GM10248 (cell line): ENCODE measurements at regions not wholly inside any gene's neighbourhood (a gene's known extent, or its start where the extent isn't known, plus 50 kb on each side); places are given as distances from the start of the nearest gene placed in this dataset.

Source experiments
- CTCF ChIA-PET: fragments of 300-600 bp; sonication (Branson Sonifier 250); formaldehyde crosslinking; extraction: SDS; loops from one replicate; lab custom pipeline; 2021; ENCODE audit warnings: antibody characterized with exemption; lab: Yijun Ruan, JAX
- POLR2A ChIA-PET: fragments of 350-650 bp; sonication (Branson Sonifier 250); formaldehyde crosslinking; extraction: SDS; loops from one replicate; lab custom pipeline; 2020; ENCODE audit warnings: antibody characterized with exemption; lab: Yijun Ruan, JAX
- DNase-seq: peaks from one replicate; pipeline ENCODE4 v3.0.0; 2012; ENCODE audit errors: extremely low spot score
- CTCF ChIP-seq: IDR thresholded peaks from 2 replicates; pipeline ENCODE4 v1.5.1; 2012; ENCODE audit warnings: mild to moderate bottlenecking, low read depth; ENCODE audit errors: extremely low read depth, missing control alignments, control extremely low read depth

GRCh38 chr15:45970542-45970941 is 335.7 kb downstream of the SQOR start:
- ChIA-PET POLR2A (no interaction called here), CTCF (no interaction called here)
- TF ChIP-seq CTCF = no peak
- DNase-seq = no peak

DNA sequence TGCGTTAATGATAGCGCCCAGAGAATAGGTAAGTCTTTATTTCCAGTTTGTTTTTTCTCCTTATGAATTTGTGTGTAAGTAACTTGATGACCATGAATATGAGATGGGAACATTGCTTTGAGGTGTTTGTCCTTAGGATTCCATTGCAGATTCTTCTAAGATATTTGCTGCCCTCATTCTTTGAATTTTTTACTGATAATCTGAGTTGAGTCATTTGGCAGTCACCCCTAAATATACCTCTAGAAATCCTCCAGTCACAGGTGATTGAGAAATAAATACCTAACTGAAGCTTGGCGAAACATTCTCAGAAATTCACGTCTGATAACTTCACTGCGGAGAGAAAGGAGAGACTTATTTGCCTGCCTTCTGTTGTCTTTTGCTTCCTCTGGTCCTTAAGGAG is 345.5 kb downstream of the SQOR start:
- POLR2A ChIA-PET = no interaction called here
- DNase-seq = no peak
- CTCF ChIA-PET = no interaction called here
- no peak for TF ChIP-seq CTCF

DNA sequence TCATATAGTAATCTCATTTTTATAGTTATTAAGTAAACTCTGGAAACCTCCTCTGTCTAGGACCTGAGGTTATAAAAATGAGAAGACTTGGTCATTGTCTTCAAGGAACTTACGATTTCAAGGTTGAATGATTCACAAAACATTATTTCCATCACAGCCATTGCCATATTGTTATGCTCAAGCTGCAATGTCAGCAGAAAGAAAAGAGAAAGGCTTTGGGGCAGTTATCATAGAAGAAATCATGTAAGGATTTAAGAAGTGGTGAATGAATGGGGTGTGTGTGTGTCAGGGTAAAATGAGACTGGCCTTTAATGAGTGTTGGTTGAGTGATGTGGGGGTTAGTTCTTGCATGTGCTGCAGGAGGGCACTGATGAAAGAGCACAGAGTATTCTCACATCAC is 346.8 kb downstream of the SQOR start:
- ChIA-PET POLR2A (no interaction called here), CTCF (no interaction called here)
- no peak for TF ChIP-seq CTCF
- DNase-seq = no peak

DNA sequence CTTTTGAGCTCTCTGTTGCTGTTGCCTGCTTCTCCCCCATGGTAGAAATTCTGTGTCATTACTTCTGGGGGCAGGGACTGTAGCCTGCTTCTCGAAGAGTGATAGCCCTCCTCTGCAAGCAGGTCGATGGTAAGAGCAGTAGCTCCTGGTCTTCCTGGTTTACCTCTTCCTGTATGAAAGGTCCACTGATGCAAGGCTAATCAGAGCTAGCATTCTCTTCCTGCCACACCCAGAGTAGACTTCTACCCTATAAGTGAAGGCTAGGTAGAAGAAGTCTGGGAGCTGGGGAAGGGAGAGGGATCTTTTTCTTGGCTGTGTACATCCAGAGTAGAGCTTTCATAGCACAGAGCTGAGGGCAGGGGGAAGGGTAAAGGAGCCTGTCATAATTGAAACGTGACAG is 357.0 kb downstream of the SQOR start:
- CTCF ChIA-PET = no interaction called here
- TF ChIP-seq CTCF = no peak
- no peak for DNase-seq
- POLR2A ChIA-PET = no interaction called here

DNA sequence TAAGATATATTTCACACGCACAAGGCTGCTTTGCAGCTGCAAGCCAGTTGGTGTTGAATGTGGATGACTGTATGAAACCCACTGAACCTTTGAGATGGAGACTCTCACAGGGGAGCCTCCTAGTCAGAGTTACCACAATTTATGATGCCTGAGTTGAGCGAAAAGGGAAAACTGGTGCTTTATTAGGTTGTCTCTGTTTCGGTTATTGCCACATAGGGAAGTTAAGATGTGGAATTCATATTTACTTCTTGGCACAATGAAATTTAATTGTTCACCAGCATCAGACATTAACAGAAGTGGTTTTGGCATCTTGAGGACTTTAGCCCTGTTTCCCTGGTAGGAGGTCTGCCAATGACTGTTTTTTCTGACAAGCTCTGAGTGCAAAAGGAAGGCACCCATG is 358.2 kb downstream of the SQOR start:
- CTCF ChIA-PET = no interaction called here
- no peak for DNase-seq
- POLR2A ChIA-PET = no interaction called here
- no peak for TF ChIP-seq CTCF

- ChIA-PET POLR2A (no interaction called here), CTCF (no interaction called here)
- no peak for DNase-seq
- TF ChIP-seq CTCF = no peak
These were observed 358.7 kb downstream of the SQOR start for GRCh38 chr15:45993508-45993907.

- ChIA-PET CTCF (no interaction called here), POLR2A (no interaction called here)
- DNase-seq = no peak
- TF ChIP-seq CTCF = no peak
These were observed 361.0 kb downstream of the SQOR start for GRCh38 chr15:45995800-45996199.
